Central memory CD4-positive, alpha-beta T cell (primary cell): ENCODE measurements at regions not wholly inside any gene's neighbourhood (a gene's known extent, or its start where the extent isn't known, plus 50 kb on each side); places are given as distances from the start of the nearest gene placed in this dataset.

Experiments used
- DNase-seq: peaks from one replicate; pipeline ENCODE4 v3.0.0; 2022

- no peak for DNase-seq
These were observed 180.3 kb downstream of the CCDC71L start for GRCh38 chr7:106480616-106481031.

- no peak for DNase-seq
These were observed 180.8 kb downstream of the CCDC71L start for GRCh38 chr7:106480161-106480579.

DNA sequence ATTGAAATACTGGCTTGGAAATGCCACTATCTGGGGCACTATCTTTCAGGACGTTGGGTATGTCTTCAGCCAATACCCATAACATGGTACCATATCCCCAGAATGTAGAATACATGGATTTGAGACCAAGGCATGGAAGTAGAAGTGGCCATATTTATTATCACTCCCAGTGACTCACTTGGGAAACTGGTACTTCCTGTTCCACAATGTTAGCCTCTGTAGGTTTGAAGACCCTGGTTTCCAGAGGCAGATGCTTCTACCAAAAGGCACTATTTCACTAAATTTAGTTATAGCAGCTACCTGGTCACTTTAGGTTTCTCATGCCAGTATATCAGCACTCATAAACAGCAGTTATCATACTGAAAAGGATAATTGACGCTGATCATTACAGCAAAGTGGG is 184.2 kb downstream of the CCDC71L start:
- DNase-seq: no peak

DNA sequence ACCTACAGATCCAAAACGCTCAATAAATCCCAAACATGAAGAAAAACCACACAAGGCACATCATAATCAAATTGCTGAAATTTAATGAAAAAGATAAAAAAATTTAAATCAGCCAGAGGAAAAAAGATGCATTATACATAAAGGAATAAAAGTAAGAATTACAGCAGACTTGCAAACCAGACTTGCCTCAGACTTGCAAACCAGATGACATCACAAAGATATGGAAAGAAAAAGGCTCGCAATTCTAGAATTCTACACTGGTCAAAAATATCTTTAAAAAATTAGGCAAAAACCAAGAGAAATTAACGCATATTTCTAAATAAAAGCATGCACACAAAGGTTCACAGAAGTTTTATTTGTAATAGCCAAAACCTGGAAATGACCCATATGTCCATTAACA is 188.0 kb upstream of the NAMPT start:
- no peak for DNase-seq

GRCh38 chr7:106471686-106472440 is 187.1 kb upstream of the NAMPT start:
- no peak for DNase-seq

DNA sequence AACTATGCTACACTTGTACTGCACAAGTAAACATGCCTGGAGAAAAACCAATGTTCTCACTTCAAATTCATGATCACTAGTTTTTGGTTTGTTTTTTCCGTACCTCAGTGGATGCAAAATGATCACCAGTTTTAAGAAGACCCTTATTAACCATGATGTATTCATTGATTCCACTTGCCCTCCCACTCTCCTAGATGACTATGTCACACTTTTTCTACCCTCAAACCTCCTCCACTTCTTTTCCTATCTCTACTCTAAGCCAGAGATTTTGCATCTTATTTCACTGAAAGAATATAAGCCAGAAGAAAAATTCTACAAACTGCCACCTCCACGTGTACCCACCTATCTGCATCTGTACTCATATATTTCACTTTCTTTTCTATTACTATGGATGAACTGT is 186.2 kb upstream of the NAMPT start:
- no peak for DNase-seq

- DNase-seq: no peak
These were observed 182.1 kb upstream of the NAMPT start for GRCh38 chr7:106466867-106467266.

DNA sequence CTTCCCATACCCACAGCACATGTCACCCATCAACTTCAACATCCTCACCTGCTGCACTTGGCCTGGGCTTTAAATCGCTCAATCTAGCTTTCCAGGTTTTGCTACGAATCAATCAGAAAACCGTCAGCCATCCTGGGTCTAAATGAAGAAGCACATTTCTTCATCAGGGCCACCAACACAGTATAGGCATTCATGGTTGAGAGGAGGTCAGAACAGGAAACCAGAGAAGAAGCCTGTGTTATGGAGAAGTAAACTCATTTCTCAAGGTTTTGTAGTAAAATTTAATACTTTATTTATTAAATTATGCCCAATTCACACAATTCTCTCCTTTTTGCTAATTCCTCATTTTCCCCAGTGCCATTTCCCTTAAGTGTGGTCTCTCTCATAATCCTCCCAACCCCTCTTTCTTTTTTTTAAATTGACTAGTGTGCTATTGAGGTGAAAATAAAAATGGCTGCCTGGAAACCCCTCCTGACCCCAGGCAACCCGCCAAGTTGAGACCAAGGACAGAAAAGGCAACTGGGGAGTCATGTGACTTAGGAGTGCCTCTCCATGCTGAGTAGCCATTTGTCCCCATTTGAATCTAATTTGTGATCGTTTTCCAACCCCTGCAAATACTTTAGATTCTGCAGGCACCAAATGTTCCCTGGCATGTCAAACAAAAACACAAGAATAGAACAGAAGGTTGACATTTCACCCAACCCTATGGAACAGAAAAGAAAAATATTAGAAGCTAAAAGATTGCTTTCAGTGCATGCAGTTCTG is 181.1 kb upstream of the NAMPT start:
- no peak for DNase-seq

- no peak for DNase-seq
These were observed 179.9 kb upstream of the NAMPT start for GRCh38 chr7:106464651-106465050.

DNA sequence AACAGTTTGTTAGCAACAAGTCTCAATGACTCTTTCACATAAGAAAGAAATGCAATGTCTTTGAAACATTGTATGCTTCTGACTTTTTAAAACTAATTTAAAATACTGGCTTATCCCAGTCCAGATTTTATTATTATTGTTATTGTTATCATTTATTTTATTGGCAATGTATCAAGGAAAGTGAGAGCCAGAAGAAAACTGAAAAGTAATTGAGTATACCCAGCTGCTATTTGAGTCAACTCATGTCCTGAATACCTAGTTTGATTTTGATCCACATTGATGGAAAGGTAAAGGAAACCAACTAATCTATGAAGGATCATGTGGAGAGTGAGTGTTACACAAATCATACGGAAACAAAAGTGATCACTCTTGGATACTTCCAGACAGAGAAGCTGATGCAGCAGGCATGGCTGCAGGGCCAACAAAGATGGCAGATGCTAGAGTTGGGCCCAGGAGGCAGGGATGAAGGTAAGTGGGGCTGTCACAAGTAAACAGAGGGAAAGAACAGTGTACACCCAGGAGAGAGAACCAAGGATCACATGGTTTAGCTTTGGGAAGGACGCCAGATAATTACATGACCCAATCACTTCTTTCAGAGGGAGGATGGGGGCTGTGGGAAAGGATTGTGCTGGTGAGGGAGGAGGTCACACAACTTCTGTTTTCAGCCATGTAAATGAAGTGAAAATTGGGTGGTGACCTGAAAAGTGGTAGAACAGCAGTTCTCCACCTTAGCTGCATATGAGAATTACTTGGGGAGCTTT is 179.2 kb upstream of the NAMPT start:
- no peak for DNase-seq

DNA sequence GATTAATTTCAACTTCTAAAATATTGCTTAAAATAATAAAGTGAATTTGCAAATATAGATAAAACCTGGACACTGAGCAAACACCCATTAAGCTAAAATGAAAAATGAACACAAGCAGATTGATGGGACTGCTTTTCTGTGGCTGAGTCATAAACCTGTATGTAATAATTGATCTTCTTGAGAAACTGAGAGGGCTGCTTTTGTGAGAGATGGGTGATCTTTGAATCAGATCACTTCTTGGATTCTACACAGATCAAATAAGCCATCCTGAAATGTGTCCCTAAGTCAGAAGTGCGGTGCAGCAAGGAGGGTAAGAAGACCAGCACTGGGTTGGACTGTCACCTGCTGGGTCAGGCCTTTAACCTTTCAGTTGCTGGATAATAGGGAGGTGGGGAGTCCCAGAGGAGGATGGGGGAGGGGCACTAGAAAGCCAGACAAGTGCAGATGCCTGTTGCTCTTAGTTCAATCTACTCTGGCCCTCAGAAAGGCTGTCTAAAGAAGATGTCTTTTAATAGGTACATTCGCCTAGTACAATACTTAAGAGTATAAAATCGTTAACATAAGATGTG is 178.2 kb upstream of the NAMPT start:
- DNase-seq: no peak

DNA sequence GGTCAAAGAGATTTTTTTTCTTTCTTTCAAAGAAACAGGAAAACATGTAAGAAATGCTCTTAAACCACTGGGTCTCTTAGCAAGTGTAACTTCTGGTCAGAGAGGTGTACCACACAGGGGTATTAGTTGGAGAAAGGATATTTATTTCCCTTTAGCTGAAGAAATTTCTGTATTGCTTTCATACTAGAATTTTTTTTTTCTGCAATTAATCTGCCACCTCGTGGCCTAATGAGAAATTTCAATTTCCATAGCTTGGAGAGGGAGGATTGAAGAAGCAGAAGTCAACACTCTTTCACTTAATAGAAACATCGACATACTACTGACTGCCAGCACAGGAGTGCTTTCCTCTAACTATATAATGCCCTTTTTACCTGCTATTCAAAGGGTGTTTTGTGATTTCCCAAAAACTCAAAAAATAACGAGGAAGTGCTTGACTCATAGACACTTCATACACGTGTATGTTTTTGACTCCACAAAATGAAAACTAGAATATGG is 177.6 kb upstream of the NAMPT start:
- peak; percentile 2 for DNase-seq

DNA sequence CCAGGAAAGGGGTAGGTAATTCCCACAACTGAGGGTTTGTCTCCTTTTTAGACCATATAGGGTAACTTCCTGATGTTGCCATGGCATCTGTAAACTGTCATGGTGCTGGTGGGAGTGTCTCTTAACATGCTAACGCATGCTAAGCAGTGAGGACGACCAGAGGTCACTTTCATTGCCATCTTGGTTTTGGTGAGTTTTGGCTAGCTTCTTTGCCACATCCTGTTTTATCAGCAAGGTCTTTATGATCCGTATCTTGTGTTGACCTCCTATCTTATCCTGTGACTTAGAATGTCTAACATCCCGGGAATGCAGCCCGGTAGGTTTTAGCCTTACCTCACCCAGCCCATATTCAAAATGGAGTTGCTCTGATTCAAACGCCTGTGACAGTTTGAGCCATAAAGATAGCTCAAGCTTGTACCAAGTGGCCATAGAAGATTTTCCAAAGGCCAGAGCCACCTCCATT is 176.0 kb upstream of the NAMPT start:
- DNase-seq: no peak

DNA sequence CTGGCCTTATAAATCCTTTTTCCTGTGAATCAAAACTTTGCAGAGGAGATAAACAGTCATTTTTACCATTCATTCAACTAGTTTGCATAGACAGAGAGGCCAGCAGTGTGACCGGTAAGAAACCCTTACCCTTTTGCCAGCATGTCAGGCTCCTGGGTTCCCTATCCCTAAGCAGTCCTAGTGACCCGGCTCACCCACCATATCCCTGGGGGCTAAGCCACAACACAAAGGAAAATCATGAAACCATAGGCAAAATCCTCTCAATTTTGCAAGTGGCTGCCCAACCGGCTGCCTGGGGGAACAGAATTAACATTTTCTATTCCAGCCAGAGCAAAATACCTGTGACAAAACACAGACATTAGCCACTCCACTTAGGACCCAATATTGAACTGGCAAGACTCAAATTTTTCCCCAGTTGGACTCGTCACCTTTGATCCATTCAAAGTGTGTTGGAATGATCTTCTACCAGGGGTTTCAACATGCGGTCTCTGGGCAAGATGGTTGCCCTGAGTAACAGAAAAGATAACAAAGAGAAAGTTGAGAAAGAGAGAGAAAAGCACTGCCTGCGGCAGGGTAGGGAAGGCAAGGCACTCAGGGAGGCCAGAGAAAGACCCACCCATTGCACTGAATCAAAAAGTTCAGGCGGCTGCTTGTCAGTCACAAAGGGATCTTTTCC is 174.8 kb upstream of the NAMPT start:
- no peak for DNase-seq

- DNase-seq: no peak
These were observed 172.9 kb upstream of the NAMPT start for GRCh38 chr7:106457678-106458077.

DNA sequence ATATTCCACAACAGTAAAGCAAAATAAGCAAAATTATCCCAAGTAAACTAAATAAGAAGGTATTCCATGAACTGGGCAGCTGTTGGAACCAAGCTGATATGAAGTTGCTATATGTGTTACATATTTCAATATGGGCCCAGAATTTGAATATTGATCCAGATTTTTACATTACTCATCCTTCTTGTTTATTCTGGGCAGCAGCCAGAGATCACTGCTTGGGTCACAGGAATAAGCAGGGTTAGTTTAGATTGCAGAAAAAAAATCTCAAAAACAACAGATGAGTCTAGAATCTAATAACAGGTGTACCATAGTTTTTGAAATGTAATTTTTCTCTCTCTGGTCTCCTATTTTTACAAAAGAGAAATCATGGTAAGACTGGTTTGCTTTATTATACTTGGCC is 171.5 kb upstream of the NAMPT start:
- DNase-seq: no peak

DNA sequence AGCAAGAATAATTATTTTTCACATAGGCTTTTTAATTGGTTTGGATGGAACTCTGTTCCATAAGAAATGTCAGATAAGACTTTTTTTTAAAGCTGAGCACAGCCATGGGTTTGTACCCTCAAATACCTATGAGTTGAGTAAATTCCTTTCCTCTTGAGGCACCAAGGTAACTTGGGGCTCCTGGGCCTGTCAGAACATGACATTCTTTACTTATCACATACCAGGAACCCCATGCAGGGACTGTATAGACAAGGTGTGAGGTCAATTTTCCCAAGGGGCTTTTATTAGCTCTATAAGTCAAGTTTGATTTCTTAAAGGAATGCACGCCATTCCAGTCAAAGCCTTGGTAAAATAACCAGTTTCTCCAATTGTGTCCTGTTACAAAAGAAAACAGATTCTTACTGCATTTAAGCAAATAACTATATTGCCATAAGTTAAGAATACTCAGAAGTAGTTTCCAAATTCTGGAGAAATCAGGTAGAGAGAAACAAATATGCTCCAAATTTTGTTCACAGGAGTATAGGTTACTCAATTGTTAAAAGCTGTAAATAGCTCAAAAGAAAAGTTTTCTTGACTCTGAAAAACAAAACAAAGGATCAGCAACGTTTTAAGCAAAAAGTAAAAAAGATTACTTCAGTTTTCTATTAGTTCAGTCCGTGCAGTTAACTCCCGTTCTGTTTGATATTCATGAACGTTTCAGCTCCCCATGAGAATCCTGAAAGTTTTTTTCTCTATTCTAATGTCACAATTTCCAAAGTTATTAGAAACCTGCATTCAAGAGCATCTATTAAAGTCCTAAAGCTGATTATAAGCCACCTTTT is 167.5 kb upstream of the NAMPT start:
- no peak for DNase-seq

DNA sequence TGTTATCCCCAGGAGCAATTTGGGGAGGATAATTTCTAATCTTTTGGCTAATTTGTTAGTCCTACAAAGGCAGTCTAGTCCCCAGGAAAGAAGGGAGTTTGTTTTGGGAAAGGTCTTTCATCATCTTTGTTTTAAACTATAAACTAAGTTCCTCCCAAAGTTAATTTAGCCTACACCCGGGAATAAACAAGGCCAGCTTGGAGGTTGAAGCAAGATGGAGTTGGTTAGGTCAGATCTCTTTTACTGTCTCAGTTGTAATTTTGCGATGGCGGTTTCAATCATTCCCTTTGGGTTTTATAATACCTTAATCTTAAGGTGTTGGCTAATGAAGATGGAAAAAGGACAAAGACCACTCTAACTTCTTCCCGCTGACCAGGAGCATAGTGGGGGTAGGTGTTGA is 166.4 kb upstream of the NAMPT start:
- no peak for DNase-seq

GRCh38 chr7:106450716-106451115 is 165.9 kb upstream of the NAMPT start:
- no peak for DNase-seq

- DNase-seq: no peak
These were observed 164.4 kb upstream of the NAMPT start for GRCh38 chr7:106448992-106449859.
